Activated T-cell treated with anti-CD3 and anti-CD28 coated beads, Interleukin-2, amount 50 U/mL, for 4 hours (primary cell): ENCODE measurements at regions not wholly inside any gene's neighbourhood (a gene's known extent, or its start where the extent isn't known, plus 50 kb on each side); places are given as distances from the start of the nearest gene placed in this dataset.

Source experiments
- ATAC-seq, 2 donors: fragments of 200-7000 bp; cut with Tn5 transposase; one replicate each; pipeline ENCODE4 v1.10.0; 2021
- DNase-seq: peaks from one replicate; pipeline ENCODE4 v3.0.0-alpha.2; 2020
- H3K27me3 Mint-ChIP-seq: one replicate; pipeline ENCODE4 v1.8.0; 2021; ENCODE audit warnings: low read depth, mixed read lengths
- H3K36me3 Mint-ChIP-seq: one replicate; pipeline ENCODE4 v1.8.0; 2022; ENCODE audit warnings: mixed read lengths; ENCODE audit not compliant: insufficient read depth
- H3K4me1 Mint-ChIP-seq: one replicate; pipeline ENCODE4 v1.8.0; 2021; ENCODE audit warnings: low read depth, mixed read lengths
- H3K4me3 Mint-ChIP-seq: one replicate; pipeline ENCODE4 v1.8.0; 2021; ENCODE audit warnings: mild to moderate bottlenecking, moderate library complexity, mixed read lengths
- H3K9me3 Mint-ChIP-seq: one replicate; pipeline ENCODE4 v1.8.0; 2021; ENCODE audit warnings: mixed read lengths

- H3K9me3 Mint-ChIP-seq = no peaks in the 10 kb centered on the region
- peaks cover 6% of the 10 kb centered on the region for H3K4me1 Mint-ChIP-seq
- DNase-seq (peak; percentile 66), ATAC-seq (peak; percentile 93 to 96)
- no peaks in the 10 kb centered on the region for H3K36me3 Mint-ChIP-seq
- no peak overlapping the region for H3K4me3 Mint-ChIP-seq
- H3K27me3 Mint-ChIP-seq = peaks cover 25% of the 10 kb centered on the region
These were observed 51.5 kb upstream of the LRRC32 start for GRCh38 chr11:76721755-76722677.

GRCh38 chr11:76723142-76723541, 52.6 kb upstream of the LRRC32 start:
- Mint-ChIP-seq H3K4me3 (no peak overlapping the region), H3K36me3 (no peaks in the 10 kb centered on the region), H3K9me3 (no peaks in the 10 kb centered on the region), H3K4me1 (peaks cover 6% of the 10 kb centered on the region), H3K27me3 (peaks cover 30% of the 10 kb centered on the region)
- DNase-seq = no peak
- no peak for ATAC-seq

GRCh38 chr11:76723548-76723947, 53.0 kb upstream of the LRRC32 start:
- Mint-ChIP-seq H3K9me3 (no peaks in the 10 kb centered on the region), H3K4me3 (no peak overlapping the region), H3K4me1 (peaks cover 6% of the 10 kb centered on the region), H3K27me3 (peaks cover 30% of the 10 kb centered on the region), H3K36me3 (no peaks in the 10 kb centered on the region)
- peak in 1 of 2 donors; percentile 17 for ATAC-seq
- no peak for DNase-seq

- ATAC-seq = no peak
- Mint-ChIP-seq H3K27me3 (peaks cover 30% of the 10 kb centered on the region), H3K4me3 (no peak overlapping the region), H3K9me3 (no peaks in the 10 kb centered on the region), H3K4me1 (peaks cover 6% of the 10 kb centered on the region), H3K36me3 (no peaks in the 10 kb centered on the region)
- DNase-seq = no peak
These were observed 53.7 kb upstream of the LRRC32 start for GRCh38 chr11:76724171-76724768.

- H3K36me3 Mint-ChIP-seq = no peaks in the 10 kb centered on the region
- no peaks in the 10 kb centered on the region for H3K9me3 Mint-ChIP-seq
- peaks cover 21% of the 10 kb centered on the region for H3K27me3 Mint-ChIP-seq
- ATAC-seq (no peak), DNase-seq (no peak)
- H3K4me3 Mint-ChIP-seq = no peak overlapping the region
- H3K4me1 Mint-ChIP-seq = no peaks in the 10 kb centered on the region
These were observed 54.9 kb upstream of the TSKU start for GRCh38 chr11:76728227-76728626.

- Mint-ChIP-seq H3K36me3 (no peaks in the 10 kb centered on the region), H3K4me3 (no peak overlapping the region), H3K4me1 (no peaks in the 10 kb centered on the region), H3K27me3 (peaks cover 19% of the 10 kb centered on the region), H3K9me3 (no peaks in the 10 kb centered on the region)
- no peak for DNase-seq
- no peak for ATAC-seq
These were observed 54.4 kb upstream of the TSKU start for GRCh38 chr11:76728778-76729177.

- Mint-ChIP-seq H3K27me3 (peaks cover 14% of the 10 kb centered on the region), H3K9me3 (no peaks in the 10 kb centered on the region), H3K4me1 (no peaks in the 10 kb centered on the region), H3K36me3 (no peaks in the 10 kb centered on the region), H3K4me3 (no peak overlapping the region)
- ATAC-seq = no peak
- DNase-seq = no peak
These were observed 53.9 kb upstream of the TSKU start for GRCh38 chr11:76729214-76729613.

GRCh38 chr11:76730887-76731565, 52.1 kb upstream of the TSKU start:
- Mint-ChIP-seq H3K27me3 (peaks cover 9% of the 10 kb centered on the region), H3K4me1 (no peaks in the 10 kb centered on the region), H3K9me3 (no peaks in the 10 kb centered on the region), H3K4me3 (no peak overlapping the region), H3K36me3 (no peaks in the 10 kb centered on the region)
- DNase-seq = no peak
- no peak for ATAC-seq

GRCh38 chr11:76732643-76733042, 50.5 kb upstream of the TSKU start:
- no peak for ATAC-seq
- DNase-seq = no peak
- Mint-ChIP-seq H3K4me1 (no peaks in the 10 kb centered on the region), H3K36me3 (no peaks in the 10 kb centered on the region), H3K9me3 (no peaks in the 10 kb centered on the region), H3K27me3 (peaks cover 6% of the 10 kb centered on the region), H3K4me3 (no peak overlapping the region)
